GM12878 (cell line): ENCODE measurements at regions not wholly inside any gene's neighbourhood (a gene's known extent, or its start where the extent isn't known, plus 50 kb on each side); places are given as distances from the start of the nearest gene placed in this dataset.

Source experiments
- ATAC-seq: fragments of 200-7000 bp; cut with Tn5 transposase; 3 replicates; pipeline ENCODE4 v1.9.1; 2020; ENCODE audit warnings: mild to moderate bottlenecking, moderate library complexity
- BruUV-seq: library from RNA; stranded (reverse); fragments of 400-500 nt; replicated peaks from 2 replicates; lab custom pipeline; 2021; lab: Mats Ljungman, UMichigan
- CTCF ChIA-PET: fragments of 300-600 bp; sonication (Branson Sonifier 250); formaldehyde crosslinking; extraction: SDS; loops from one replicate; lab custom pipeline; 2021; ENCODE audit warnings: inconsistent platforms; lab: Yijun Ruan, JAX
- POLR2A ChIA-PET: fragments of 350-600 bp; formaldehyde crosslinking; extraction: SDS; loops from one replicate; lab custom pipeline; 2021; ENCODE audit warnings: inconsistent platforms; lab: Charles Lee
- RAD21 ChIA-PET: fragments of 300-600 bp; sonication (Branson Sonifier 250); formaldehyde crosslinking; loops from one replicate; lab custom pipeline; 2023; ENCODE audit warnings: antibody characterized with exemption; ENCODE audit not compliant: unreplicated experiment; lab: Charles Lee
- SMC1A ChIA-PET: fragments of 300-600 bp; sonication (Branson Sonifier 250); formaldehyde crosslinking; loops from one replicate; lab custom pipeline; 2023; ENCODE audit not compliant: unreplicated experiment, uncharacterized antibody; lab: Charles Lee
- DNase-seq: peaks from one replicate; pipeline ENCODE4 v3.0.0-alpha.2; 2011; ENCODE audit warnings: low read depth, low spot score
- FAIRE-seq: peaks from 3 replicates; lab custom pipeline; 2011; peaks lifted over from hg19 to GRCh38; lab: Jason Lieb, UNC
- H2AFZ ChIP-seq: 2 replicates; pipeline ENCODE4 v1.6.0; 2011; ENCODE audit warnings: low read depth, low read length, control low read depth; ENCODE audit not compliant: control insufficient read depth
- H3K27ac ChIP-seq: 2 replicates; pipeline ENCODE4 v1.5.1; 2011; ENCODE audit warnings: control low read depth; ENCODE audit not compliant: control insufficient read depth, insufficient read depth
- H3K27me3 ChIP-seq, 2 experiments: replicated peaks in 1 of 2; 2 replicates each; pipeline versions ENCODE4 v1.6.0 to v1.6.1; 2011; ENCODE audit warnings: low read length in 1 of 2; ENCODE audit not compliant: control insufficient read depth in 2 of 2, insufficient read depth in 2 of 2
- H3K36me3 ChIP-seq, 2 experiments: 2 replicates each; pipeline ENCODE4 v1.5.1; 2011; ENCODE audit warnings: low read length in 1 of 2; ENCODE audit not compliant: control insufficient read depth in 2 of 2, insufficient read depth in 2 of 2
- H3K4me1 ChIP-seq: 2 replicates; pipeline ENCODE4 v1.6.1; 2011; ENCODE audit warnings: mild to moderate bottlenecking, low read length, moderate library complexity, mixed read lengths; ENCODE audit not compliant: control insufficient read depth, insufficient read depth
- H3K4me2 ChIP-seq: 2 replicates; pipeline ENCODE4 v1.6.0; 2011; ENCODE audit warnings: control low read depth; ENCODE audit not compliant: control insufficient read depth, insufficient read depth
- H3K4me3 ChIP-seq: fragments of 200-600 bp; sonication (generic); 2 replicates; pipeline ENCODE4 v1.5.1; 2016
- H3K79me2 ChIP-seq: 2 replicates; pipeline ENCODE4 v1.6.0; 2011; ENCODE audit warnings: low read length; ENCODE audit not compliant: control insufficient read depth, insufficient read depth
- H3K9ac ChIP-seq: 2 replicates; pipeline ENCODE4 v1.8.0; 2011; ENCODE audit warnings: low read length, control low read depth, mixed read lengths; ENCODE audit not compliant: control insufficient read depth, insufficient read depth
- H3K9me3 ChIP-seq: replicated peaks from 3 replicates; pipeline ENCODE4 v1.5.1; 2011; ENCODE audit warnings: mild to moderate bottlenecking, low read length; ENCODE audit not compliant: control insufficient read depth, insufficient read depth
- H4K20me1 ChIP-seq: 2 replicates; pipeline ENCODE4 v1.6.0; 2011; ENCODE audit not compliant: control insufficient read depth, insufficient read depth
- CHD2 ChIP-seq: IDR thresholded peaks from 2 replicates; pipeline ENCODE4 v1.6.1; 2011; ENCODE audit warnings: low read depth, low read length, improper control_type of control experiment, borderline replicate concordance
- HCFC1 ChIP-seq: fragments of 150-350 bp; IDR thresholded peaks from 2 replicates; pipeline ENCODE4 v1.6.1; 2014; ENCODE audit warnings: low read length
- PML ChIP-seq: IDR thresholded peaks from 2 replicates; pipeline ENCODE4 v1.6.1; 2012; ENCODE audit warnings: low read length, inconsistent platforms
- STAT1 ChIP-seq: fragments of 450-650 bp; conservative IDR thresholded peaks from 2 replicates; pipeline ENCODE4 v1.6.1; 2014; ENCODE audit warnings: antibody characterized with exemption, mild to moderate bottlenecking
- SUZ12 ChIP-seq: fragments of 200-600 bp; sonication (generic); IDR thresholded peaks from one replicate; pipeline ENCODE4 v1.6.1; 2018; ENCODE audit warnings: antibody characterized with exemption, mild to moderate bottlenecking; ENCODE audit not compliant: unreplicated experiment
- WGBS: methylation state at CpG from one replicate; pipeline ENCODE4 v1.1.6; 2016; ENCODE audit warnings: low lambda C conversion rate; ENCODE audit not compliant: insufficient replicate concordance, insufficient coverage; ENCODE audit errors: missing lambda C conversion rate; 5-methylcytosine and 5-hydroxymethylcytosine counted together
- in situ Hi-C: fragments of 300-500 bp; cut with MboI; formaldehyde crosslinking; loops from 9 replicates; pipeline ENCODE4 v1.14.3; 2018; ENCODE audit warnings: mixed read lengths
- intact Hi-C: fragments of 100-400 bp; cut with micrococcal nuclease; formaldehyde crosslinking; loops from one replicate; pipeline ENCODE4 v1.14.2; 2022; ENCODE audit not compliant: unreplicated experiment
- TF ChIP-seq, protein P1 (sequence below): fragments of 450-650 bp; formaldehyde crosslinking; IDR thresholded peaks from 2 replicates; pipeline ENCODE4 v1.4.0; 2022; ENCODE audit warnings: mild to moderate bottlenecking, moderate library complexity
- TF ChIP-seq, protein P2 (sequence below): fragments of 450-650 bp; IDR thresholded peaks from 2 replicates; pipeline ENCODE4 v1.6.1; 2014; ENCODE audit warnings: mild to moderate bottlenecking
- TF ChIP-seq, protein P3 (sequence below): IDR thresholded peaks from 2 replicates; pipeline ENCODE4 v1.6.1; 2011; ENCODE audit warnings: mild to moderate bottlenecking, low read depth, low read length, moderate library complexity; ENCODE audit not compliant: insufficient replicate concordance

DNA sequence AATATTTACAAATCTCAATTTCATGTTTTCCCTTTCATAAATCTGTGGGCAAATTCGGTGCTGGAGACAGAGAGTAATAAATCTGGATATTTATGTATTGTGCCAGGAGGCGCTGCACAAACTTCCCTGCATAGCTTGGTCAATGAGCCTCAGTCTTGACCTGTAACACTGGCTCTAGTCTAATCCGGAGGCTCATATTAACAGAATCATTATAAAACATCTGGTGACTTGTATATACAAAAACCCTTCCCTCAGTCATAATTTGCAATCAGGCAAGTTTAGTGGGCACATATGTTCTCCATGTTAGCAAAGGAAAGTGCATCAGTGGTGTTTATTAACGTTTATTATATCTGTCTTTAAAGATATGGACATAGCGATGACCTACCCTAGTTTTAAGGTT lies 104.0 kb upstream of the BNC2 start:
- Histone ChIP-seq H3K9me3 (no peaks in the 10 kb centered on the region), H3K36me3 (no peaks in the 10 kb centered on the region), H3K4me2 (no peak overlapping the region), H3K27ac (no peak overlapping the region), H3K27me3 (no peaks in the 10 kb centered on the region), H3K4me3 (no peak overlapping the region), H3K79me2 (no peaks in the 10 kb centered on the region), H2AFZ (no peak overlapping the region), H4K20me1 (no peaks in the 10 kb centered on the region), H3K4me1 (no peaks in the 10 kb centered on the region), H3K9ac (no peak overlapping the region)
- ChIA-PET RAD21 (no interaction called here), SMC1A (no interaction called here), CTCF (no interaction called here), POLR2A (no interaction called here)
- DNase-seq (no peak), FAIRE-seq (no peak), ATAC-seq (no peak)
- intact Hi-C loops = no loop called here
- WGBS = 13% methylated on average over 5 of the region's 5 CpGs
- in situ Hi-C loops = no loop called here
- TF ChIP-seq CHD2 (no peak), SUZ12 (no peak), STAT1 (no peak), HCFC1 (no peak), PML (no peak)
- TF ChIP-seq, protein P1, sequence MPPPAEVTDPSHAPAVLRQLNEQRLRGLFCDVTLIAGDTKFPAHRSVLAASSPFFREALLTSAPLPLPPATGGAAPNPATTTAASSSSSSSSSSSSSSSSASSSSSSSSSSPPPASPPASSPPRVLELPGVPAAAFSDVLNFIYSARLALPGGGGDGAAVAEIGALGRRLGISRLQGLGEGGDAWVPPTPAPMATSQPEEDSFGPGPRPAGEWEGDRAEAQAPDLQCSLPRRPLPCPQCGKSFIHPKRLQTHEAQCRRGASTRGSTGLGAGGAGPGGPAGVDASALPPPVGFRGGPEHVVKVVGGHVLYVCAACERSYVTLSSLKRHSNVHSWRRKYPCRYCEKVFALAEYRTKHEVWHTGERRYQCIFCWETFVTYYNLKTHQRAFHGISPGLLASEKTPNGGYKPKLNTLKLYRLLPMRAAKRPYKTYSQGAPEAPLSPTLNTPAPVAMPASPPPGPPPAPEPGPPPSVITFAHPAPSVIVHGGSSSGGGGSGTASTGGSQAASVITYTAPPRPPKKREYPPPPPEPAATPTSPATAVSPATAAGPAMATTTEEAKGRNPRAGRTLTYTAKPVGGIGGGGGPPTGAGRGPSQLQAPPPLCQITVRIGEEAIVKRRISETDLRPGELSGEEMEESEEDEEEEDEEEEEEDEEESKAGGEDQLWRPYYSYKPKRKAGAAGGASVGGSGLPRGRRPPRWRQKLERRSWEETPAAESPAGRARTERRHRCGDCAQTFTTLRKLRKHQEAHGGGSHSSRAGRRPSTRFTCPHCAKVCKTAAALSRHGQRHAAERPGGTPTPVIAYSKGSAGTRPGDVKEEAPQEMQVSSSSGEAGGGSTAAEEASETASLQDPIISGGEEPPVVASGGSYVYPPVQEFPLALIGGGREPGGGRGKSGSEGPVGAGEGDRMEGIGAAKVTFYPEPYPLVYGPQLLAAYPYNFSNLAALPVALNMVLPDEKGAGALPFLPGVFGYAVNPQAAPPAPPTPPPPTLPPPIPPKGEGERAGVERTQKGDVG (CRISPR knock-in tag) = no peak
- TF ChIP-seq, protein P2, sequence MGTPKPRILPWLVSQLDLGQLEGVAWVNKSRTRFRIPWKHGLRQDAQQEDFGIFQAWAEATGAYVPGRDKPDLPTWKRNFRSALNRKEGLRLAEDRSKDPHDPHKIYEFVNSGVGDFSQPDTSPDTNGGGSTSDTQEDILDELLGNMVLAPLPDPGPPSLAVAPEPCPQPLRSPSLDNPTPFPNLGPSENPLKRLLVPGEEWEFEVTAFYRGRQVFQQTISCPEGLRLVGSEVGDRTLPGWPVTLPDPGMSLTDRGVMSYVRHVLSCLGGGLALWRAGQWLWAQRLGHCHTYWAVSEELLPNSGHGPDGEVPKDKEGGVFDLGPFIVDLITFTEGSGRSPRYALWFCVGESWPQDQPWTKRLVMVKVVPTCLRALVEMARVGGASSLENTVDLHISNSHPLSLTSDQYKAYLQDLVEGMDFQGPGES = no peak
- TF ChIP-seq, protein P3, sequence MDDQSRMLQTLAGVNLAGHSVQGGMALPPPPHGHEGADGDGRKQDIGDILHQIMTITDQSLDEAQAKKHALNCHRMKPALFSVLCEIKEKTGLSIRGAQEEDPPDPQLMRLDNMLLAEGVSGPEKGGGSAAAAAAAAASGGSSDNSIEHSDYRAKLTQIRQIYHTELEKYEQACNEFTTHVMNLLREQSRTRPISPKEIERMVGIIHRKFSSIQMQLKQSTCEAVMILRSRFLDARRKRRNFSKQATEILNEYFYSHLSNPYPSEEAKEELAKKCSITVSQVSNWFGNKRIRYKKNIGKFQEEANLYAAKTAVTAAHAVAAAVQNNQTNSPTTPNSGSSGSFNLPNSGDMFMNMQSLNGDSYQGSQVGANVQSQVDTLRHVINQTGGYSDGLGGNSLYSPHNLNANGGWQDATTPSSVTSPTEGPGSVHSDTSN = no peak
- BruUV-seq = no TSS peak
